GM18511 (cell line): ENCODE measurements at regions not wholly inside any gene's neighbourhood (a gene's known extent, or its start where the extent isn't known, plus 50 kb on each side); places are given as distances from the start of the nearest gene placed in this dataset.

Experiments used
- ATAC-seq: cut with Tn5 transposase; IDR thresholded peaks from one replicate; pipeline ENCODE4 v1.9.1; 2021; ENCODE audit warnings: mild to moderate bottlenecking, moderate library complexity; ENCODE audit not compliant: unreplicated experiment

DNA sequence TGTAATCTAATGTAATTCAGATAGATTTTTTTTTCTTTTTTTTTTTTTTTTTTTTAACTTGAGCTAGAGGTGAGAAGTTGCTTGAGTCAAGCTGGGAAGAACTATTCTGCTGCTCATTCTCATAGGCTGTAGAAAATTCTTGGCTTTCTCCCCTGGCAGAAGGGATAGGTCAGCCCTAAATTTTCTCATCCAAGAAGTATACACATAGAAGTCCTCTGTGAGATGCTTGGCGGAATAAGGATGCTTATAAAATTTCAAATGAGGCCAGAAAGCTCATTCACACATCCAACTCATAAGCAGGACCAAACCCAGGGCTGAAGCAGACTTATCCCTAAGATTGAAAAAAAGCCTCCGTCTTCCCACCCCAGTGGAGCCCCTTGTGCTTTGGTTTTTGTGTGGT, 572.5 kb downstream of the SQOR start:
- ATAC-seq, result no peak

DNA sequence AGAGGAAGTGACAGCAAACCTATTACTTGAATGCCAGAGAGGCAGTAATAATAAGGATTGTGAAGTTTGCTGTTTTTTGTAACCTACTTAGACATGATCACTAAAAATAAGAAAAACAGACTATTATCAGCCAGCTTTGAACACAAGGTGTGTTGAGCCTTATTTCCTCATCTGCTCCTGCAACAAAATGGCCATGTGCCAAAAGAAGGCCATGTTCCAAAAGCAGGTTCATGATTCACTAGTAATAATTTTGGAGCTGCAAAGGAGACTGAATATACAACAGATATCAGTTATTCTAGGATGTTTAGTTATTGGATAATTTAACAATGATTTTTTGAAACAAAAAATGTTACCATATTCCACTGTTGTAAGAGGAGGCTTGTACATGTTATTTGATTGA, 578.7 kb downstream of the SQOR start:
- ATAC-seq, result no peak

DNA sequence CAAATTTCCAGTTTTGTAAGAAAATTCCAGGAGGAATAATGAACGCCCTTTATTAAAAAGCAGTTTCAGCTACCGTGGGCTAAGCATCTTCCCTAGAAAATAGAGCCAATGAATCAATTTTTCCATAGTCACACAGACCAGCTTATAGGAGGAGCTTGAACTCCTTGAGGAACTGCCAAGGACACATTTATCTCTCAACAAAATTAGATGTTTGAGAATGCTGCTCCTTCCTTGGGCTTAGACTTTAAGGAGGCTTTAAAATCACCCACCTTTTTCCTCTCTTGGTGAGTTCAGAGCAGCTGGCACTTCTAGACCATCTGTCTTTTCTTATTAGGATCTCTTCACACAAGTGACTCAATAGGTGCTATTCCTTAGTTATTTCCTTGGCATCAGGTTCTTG, 588.0 kb downstream of the SQOR start:
- ATAC-seq, result no peak

DNA sequence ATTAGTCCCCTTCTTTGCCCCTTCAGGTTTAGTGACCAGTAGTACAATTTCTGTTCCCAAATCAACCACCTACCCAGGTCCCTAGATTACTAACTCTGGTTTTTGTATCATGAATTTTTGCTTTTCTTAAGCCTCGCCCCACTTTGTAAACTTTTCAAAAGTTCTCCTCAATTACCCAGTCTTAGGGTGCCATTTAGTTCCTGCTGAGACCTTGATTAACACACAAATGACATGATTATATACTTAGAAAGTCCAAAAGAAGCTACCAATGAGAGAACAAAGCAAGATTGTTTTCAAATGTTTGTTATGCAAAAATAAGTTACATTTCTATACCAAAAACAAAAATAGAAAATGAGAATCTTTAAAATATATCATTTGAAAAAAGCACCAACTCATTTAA, 594.4 kb downstream of the SQOR start:
- no peak for ATAC-seq

DNA sequence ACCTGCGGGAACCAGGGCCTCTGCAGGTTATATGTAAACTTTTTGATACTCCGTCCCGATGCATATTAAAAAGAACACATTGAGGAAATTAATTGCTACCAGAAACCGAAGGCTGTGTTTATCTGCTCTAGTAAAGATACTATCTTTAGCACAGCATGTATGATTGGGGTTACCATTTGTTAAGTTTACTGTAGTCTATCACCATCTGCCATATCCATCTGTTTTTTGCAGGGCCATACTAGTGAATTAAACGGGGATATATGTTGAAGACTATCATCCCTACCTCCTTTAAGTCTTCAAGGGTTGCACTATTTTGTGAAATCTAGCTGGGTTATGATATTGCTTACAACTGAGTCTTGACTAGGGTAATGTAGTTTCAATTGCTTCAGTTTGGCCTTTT, 597.0 kb downstream of the SQOR start:
- no peak for ATAC-seq

DNA sequence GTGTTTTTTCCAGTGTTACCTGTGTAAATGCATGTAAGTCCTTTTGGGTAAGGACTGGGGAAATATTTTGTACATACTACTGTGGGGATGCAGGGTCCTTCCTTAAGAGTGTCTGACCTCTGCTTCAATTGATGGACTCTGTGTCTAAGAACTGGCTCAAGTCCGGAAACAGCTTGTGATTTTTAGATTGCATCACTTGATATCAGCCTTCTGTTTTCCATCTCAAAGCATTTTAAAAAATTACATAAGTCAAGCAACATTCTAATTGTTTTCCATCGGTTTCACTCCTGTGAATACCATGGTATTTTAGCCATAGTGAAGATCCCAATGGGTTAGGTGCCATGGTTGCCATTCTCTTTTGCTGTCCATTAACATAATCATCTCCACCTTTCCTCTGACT, 597.6 kb downstream of the SQOR start:
- no peak for ATAC-seq

DNA sequence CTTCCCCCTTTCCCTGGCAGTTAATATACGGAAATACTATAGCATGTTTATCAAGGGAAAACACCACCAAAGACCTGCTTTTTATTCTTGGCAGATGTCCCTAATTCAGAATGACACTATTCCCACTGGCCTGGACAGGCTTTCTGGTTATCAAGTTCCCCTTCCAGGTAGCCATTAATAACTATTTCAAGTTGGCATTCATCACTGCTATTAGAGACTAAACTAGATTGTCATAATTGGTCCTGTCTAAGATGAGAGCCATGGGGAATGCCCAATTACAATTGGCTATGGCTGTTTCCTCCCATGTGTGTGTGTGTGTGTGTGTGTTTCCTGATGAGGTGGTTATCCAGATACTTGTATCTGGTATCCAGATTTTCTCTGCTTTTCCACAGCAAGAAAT, 608.1 kb downstream of the SQOR start:
- no peak for ATAC-seq

DNA sequence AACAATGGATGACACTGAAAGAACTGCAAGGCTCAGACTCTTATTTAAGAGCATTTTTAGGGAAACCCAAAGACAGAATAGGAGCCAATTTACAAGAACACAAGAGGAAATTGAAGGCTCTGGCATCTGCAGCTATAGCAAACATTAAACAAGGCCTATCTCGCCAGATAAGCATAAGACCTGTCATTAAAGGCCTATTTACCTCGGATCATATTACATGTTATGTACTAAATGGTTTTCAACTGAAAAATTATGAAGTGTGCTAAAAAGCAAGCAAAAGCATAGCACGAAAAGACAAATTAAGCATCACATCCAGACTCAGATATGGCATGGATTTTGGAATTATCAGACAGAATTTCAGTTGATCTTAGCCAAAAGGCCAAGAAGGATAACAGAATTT, 617.1 kb downstream of the SQOR start:
- ATAC-seq, result no peak

DNA sequence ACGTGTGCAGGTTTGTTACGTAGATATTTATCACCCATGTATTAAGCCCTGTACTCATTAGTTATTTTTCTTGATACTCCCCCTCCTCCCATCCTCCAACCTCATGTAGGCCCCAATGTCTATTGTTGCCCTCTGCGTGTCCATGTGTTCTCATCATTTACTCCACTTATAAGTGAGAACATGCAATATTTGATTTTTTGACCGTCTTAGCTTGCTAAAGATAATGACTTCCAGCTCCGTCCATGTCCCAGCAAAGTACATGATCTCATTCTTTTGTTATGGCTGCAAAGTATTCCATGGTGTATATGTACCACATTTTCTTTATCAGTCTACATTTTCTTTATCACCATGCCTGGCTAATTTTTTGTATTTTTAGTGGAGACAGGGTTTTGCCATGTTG, 623.2 kb downstream of the SQOR start:
- no peak for ATAC-seq

DNA sequence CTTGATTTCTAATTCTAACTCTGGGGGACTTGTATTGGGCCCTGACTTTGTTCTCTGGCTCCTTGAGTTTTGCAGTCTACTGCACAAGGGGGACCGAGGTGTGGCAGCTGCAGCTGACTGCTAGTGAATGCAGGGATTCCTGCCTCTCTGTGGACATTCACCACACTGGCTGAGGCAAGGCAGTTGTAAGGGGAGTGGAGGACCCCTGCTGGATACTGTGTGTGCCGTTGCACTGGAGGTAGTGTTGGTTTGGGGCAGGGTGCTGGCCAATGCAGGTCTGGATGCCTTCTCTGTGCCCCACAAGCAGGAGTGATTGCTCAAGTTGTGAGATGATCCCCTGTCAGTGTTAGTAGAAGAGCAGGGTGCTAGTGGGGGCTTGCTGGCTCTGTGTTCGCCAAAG, 626.1 kb downstream of the SQOR start:
- no peak for ATAC-seq

DNA sequence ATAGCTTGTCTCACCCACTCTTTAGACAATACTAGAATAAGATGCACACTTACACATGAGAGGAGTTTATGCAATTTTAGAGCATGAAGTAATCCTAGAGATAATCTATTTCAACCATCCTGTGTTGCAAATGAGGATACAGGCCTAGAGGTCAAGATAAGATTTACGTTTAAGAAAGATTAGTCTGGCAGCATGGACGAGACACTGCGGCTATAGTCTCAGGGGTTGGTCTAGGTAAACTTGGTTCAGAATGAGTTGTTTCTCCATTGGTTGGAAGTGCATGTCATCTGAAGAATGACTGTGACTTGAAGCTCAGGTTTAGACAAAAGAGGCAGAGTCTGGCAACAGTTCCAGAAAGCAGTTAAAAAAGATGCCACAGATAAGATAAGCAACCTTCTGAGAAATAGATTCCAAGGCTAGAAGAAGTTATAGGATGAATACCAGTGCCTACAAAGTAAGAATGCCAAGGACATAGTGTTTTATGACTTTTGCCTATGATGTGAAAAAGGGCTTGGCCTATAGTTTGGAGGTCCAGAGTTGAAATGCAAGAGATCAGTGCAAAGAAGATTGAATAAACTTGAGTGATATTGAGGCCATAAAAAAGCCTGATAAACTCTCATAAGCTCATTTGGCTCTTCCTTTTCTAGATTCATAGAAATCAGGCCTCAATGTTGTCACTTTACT, 631.0 kb downstream of the SQOR start:
- no peak for ATAC-seq

DNA sequence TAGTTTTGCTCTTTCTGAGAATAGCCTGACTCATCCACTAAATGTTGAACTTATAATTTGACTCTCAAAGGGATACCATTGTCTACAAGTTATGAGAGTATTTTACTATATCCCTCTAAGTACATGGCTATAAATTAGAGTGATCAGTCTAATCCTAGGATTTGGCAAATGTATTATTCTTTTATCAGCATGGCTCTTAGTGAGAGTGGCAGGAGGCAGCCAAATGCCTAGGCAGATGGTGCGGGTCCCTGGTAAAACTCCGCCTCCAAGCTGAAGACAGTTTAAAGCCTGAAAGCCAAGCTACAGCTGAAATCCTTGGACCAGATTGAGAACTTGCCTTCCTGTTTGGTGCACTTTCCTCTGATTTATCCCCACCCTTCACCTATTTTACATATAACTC, 631.8 kb downstream of the SQOR start:
- ATAC-seq, result no peak

DNA sequence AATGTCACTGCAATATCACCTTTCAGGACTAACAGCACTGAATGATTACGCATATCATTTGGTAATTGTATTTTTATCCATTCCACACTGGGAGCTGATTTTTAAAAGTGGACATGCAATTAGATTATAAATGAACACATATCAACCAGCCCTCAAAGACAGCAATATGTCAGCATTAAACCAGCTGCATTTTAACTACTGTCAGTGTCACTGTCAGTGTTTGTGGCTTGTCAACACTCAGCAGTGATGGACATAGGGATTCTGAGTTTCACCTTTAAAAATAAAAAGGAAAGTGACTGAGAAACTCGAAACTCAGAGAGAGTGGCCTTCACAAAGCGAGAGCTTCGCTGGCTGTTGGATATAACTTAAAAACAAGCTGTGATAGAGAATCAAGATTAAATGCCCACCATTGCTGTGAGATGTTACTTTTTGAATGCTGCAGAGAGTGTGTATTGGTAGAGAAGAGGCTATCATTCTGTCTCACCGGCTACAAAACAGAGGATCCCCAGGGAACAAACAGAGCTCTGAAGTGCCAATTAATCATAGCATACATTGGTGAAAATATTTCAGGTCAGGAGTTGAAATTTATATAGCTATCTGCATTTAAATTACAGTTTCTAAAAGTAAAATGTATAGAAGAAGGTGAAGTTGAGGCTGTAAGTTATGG, 635.8 kb downstream of the SQOR start:
- no peak for ATAC-seq

DNA sequence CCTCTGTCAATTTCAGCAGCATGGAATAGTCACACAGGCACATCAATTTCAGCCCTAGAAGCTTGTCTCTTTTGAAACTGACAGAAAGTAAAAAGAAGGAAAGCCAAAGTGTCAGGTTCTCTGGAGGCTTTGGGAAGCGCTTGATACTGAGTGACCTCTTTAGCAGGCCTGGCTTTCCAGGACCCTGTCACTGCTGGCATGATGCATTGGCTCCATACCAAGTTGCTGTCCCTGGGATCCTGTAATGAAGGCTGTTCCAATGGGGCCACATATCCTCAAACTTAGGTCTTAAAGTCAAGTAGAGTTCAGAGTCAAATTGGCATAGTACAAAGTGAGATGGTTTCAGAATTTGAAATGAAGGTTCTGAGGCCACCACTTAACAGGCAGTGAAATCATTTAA, 640.9 kb downstream of the SQOR start:
- no peak for ATAC-seq

DNA sequence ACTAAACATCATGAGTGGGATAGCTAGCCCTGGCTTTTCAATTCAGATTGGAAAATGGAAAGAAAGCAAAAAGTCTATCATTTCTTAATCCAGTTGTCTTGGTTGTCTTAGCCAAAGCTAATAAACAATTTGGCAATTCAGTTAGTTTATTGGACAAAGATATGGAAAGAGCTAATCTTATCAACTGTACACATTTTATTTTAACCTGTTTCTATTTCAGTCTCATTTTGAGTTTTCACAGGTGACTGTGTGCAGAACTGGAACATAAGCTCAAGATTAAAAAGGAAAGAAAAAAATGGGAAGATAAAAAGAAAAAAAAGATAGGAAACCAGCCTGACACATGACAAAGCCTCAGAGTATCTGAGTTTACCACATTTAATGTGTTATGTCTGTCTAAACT, 642.6 kb downstream of the SQOR start:
- no peak for ATAC-seq

DNA sequence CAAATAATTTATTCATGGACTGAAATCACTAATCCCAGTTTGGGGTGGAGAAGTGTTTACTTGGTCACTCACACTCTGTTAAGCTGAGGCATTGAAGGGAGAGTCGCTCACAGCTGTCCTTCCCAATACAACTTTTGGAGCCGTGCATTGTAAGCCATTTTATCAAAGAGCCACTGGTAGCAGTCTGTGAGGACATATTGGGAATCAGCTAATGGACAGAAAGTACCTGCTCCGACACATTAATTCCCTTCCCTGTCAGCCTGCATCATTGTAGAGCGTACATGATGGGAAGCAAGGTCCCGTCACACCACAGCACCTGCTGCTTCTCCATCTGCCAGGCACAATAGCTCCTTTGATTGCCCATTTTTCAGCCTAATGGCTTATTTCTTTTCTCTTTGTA, 643.2 kb downstream of the SQOR start:
- ATAC-seq, result no peak

DNA sequence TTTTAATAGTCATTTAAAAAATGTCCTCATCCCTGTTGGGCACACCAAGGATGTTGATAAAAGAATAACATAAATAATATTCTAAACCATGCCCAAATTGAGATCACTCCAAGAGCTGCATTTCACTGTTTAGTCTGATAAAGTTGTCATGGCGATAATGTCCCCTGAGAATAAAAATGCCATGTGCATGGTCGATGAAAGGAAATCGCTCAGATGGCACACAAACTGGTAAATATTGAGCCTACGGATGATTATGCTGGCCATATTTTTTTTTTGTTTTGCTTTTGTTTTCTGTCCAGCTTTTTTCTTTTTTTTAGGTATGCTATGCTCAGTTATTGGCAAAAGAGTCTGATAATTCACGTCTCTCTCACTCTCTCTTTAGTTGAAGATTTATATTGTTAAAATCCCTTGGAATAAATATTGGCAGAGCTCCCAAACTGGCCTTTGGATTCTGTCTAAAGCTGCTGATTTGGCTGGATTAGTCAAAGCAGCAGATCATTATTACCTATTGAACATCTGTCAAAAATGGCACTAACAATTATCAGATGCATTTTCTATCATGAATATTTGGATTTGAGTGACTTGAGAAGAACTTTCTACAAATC, 643.8 kb downstream of the SQOR start:
- no peak for ATAC-seq

DNA sequence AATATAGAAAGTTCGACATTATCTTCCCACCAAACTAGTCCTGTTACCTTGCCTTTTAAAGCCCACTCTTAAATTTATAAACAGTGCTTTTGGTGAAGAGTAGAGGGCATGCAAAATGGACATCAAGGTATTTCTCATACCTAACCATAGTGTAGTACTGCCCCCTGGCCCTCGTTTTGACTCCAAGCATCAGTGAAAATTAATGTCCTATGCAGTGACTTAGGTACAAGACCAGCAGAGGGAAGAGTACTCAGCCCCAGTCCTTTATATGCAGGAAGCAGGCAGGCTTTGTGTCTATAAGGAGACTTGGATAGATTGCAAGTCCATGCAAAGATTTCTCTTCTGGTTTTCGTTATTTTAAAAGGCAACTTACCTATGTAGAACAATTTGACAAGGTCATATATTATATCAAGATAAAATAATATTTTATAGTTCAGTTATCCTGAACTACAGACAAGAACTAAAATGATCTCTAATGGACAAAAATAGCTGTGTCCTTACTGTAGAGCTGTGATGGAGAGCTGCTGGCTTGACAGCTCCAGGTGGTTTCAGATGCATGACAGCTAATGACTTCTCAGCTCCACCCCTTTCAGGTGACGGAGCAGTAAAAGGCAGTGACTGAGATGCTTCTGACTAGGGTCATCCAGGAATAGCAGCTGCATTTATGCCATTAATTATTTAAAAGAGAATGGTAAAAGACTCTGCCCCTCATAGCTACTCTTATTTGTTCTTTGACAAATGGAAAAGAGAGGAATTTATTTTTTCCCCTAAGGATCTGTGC, 646.1 kb downstream of the SQOR start:
- ATAC-seq, result no peak

DNA sequence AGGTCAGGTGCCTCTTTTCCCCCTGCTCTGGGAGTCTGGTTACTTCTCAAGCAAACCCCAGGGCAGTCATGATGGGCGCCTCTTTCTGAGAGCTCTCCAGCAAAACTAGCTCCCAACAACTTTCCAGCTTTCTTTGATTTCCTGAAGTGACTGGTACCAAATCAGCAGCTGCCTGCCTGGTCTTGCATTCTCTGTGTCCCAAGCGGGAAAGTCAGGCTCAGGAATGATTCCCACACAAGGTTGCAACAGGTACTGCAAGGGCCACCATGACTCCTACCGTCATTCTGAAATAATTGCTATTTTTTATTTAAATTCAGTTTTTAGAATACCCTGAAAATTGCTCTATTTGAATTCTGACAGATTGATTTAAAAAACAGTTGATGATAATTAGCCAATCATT, 658.7 kb downstream of the SQOR start:
- no peak for ATAC-seq

DNA sequence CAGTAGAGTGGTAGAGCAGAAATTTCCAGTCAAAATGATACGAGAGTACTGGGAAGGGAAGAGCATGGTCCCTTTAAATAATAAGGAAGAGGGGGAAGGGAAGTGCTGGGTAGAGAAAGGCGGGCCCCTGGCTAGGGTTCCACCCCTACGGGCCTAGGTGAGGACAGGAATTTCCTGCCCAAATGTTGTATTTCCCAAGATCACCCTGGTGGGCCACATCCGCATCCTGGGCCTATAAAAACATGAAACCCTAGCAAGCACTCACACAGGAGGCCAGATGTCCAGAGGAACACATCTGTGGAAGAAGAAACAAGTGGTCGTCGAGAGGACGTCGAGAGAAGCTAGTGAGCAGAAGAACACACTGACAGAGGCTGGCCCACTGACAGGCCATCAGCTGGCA, 661.2 kb downstream of the SQOR start:
- no peak for ATAC-seq

DNA sequence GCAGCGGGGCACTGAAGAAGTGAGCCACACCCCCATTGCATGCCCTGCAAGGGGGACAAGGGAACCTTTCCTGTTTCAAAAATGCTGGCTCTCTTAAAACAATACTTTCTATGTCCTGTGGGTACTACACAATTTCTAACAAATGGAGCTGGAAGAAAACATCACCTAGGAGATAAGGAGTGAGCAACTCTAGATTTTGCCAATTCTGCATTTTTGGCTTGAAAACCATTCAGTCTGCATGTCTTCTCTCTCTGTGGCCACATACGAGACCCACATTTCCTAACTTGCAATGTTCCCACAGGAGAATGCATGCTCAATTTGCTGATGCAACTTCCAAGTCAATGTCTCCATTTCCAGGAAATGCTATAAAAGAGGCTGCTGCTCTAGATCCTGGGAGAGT, 662.0 kb downstream of the SQOR start:
- no peak for ATAC-seq

DNA sequence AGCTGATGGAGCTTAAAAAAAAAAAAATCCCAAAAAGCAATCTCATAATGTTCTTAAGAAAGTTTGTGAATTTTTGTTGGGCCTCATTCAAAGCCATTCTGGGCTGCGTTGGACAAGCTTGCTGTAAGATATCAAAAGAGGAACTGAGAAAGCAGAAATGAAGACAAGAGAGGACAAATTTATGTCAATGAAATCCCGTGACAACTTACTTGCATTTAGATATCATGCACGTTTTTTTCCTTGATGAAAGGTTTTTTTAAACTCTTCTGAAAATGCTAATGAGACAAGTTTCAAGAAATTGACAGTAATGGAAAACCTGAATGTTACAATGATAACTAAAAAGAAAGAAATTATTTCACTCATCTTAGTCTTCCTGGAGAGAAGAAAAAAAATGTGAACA, 662.9 kb downstream of the SQOR start:
- ATAC-seq, result no peak
